Choroid plexus epithelial cell (primary cell): ENCODE measurements at regions not wholly inside any gene's neighbourhood (a gene's known extent, or its start where the extent isn't known, plus 50 kb on each side); places are given as distances from the start of the nearest gene placed in this dataset.

Experiments
- DNase-seq: peaks from one replicate; pipeline ENCODE4 v3.0.0-alpha.2; 2010; ENCODE audit warnings: low read depth
- H3K4me3 ChIP-seq: 2 replicates; pipeline ENCODE4 v1.5.1; 2011; ENCODE audit warnings: low read depth, mild to moderate bottlenecking, control low read depth, low read length, moderate library complexity
- TF ChIP-seq, protein P1 (sequence below): conservative IDR thresholded peaks from 2 replicates; pipeline ENCODE4 v1.5.1; 2011; ENCODE audit warnings: low read depth, mild to moderate bottlenecking, control low read depth, inconsistent platforms, low read length, moderate library complexity

DNA sequence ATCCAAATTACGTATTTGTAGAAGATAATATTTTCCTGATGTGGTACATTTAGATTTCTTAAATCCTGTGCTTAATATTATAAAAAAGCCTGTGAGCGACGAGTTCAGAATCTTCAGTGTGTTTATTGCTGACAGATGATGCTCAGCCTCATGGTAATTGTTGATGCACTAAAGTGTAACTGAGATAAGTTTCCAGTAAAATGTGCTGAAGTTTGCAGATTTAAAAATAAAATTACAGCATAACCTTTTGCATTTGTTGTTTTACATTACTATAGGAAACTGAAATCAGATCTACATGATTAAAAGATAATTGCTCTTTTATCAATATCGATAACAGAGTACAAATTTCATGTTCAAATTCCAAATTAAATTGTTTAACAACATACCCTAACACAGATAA, 307.6 kb downstream of the FIGN start:
- TF ChIP-seq, protein P1, sequence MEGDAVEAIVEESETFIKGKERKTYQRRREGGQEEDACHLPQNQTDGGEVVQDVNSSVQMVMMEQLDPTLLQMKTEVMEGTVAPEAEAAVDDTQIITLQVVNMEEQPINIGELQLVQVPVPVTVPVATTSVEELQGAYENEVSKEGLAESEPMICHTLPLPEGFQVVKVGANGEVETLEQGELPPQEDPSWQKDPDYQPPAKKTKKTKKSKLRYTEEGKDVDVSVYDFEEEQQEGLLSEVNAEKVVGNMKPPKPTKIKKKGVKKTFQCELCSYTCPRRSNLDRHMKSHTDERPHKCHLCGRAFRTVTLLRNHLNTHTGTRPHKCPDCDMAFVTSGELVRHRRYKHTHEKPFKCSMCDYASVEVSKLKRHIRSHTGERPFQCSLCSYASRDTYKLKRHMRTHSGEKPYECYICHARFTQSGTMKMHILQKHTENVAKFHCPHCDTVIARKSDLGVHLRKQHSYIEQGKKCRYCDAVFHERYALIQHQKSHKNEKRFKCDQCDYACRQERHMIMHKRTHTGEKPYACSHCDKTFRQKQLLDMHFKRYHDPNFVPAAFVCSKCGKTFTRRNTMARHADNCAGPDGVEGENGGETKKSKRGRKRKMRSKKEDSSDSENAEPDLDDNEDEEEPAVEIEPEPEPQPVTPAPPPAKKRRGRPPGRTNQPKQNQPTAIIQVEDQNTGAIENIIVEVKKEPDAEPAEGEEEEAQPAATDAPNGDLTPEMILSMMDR, result no peak
- H3K4me3 ChIP-seq, result no peak overlapping the region
- no peak for DNase-seq

DNA sequence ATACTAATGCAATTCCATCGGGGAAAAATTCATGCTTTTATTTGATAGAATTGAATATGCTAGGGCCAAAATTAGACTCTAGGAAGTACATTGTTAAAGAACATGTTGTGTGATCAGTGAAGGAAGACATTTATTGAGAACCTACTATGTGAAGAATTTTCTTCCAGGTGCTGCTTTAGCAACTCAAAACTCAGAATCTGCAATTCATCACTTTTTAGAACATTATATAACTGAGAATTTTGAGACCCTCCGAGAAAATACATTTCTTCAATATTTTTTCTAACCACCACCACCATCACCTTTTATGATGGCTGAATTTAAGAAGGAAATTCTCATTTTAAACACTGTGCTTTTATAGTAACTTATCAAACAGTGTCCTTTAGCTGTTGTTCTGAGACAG, 315.2 kb downstream of the FIGN start:
- TF ChIP-seq, protein P1, result no peak
- DNase-seq, result no peak

DNA sequence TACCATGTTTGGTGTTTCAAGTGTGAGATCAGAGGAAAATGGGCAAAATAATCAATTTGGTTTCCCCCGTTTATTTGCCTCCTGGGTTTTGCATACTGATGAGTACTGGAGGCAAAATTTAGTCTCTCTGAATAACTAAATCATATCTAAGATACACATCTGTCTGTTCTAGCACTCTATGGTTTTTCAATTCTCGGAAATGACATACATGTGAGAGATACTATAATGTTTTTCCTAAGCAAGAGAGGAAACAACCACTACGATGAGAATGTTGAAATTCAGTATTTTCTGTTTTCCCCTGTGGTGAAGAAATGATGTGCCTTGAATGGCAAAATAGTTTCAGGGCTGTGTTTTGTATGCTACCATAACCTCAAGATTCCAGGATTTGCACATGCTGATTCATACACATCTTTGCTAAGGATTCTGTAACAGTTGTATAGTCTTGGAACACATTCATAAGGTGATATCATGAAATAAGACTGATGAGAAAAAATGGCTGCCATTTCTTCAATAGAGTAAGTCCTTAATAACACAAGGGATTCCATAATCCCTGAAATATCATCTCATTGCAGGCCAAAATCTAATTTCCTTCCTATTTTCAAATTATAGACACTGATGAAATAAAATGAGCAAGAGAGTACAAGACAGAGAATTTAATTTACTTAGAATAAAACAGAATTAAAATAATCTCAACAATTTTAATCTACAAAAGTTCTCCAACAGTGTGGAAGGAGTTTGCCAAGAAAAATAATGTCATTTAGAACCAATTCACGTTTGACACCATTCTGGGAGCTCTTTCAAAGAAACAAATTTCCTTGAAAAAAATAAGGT, 316.6 kb downstream of the FIGN start:
- TF ChIP-seq, protein P1, result no peak
- H3K4me3 ChIP-seq, result no peak overlapping the region
- DNase-seq, result peak; percentile 28

More for the DNA sequence above, 315.2 kb downstream of the FIGN start:
- H3K4me3 ChIP-seq, result no peak overlapping the region

DNA sequence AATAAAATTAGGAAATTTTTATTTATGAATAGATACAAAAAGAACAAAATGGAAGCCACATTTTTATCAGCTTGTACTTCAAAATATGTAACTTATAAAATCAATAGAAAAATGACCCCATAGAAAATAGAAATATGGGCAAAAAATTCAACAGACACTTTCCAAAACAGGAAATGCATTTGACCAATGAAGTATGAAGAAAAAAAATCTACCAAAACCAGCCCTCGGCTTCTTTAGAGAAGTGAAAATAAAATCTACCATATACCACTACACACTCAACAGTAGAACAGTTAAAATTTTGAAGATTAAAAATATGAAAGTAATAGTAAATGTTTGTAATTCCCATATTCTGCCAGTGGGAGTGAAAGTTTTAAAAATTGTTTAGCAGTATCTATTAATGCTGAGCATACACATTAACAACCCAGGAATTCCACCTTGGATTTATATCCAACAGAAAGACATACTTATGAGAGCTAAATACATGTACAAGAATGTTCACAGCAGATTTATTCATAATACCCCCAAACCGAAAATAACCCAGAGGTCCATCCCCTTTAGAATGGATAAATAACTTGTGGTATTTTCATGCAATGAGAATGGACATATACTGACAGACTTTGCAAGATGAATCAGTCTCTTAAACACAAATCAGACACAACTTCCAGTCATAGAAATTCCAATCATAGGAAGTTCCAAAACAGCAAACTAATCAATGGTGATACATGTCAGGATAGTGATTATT, 318.0 kb downstream of the FIGN start:
- H3K4me3 ChIP-seq, result no peak overlapping the region
- no peak for DNase-seq
- TF ChIP-seq, protein P1, result no peak

DNA sequence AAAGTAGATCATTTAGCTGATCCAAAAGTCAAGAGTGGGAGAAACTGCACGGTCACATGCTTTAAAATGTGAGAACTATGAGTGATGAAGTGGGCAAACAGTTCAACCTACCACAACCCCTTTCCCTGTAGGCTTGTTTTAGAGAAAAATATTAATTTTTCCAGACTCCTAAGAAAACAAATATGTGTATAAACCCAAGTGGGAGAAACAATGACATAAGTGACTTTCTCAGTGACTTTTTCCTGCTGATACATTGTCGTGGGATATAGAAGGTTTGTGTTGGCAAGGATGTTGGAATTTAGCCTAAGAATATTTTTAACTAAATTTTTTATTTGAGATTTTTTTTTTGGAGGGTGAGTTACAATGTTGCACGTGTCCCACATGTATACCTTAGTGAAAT, 321.7 kb downstream of the FIGN start:
- TF ChIP-seq, protein P1, result no peak
- no peak overlapping the region for H3K4me3 ChIP-seq
- DNase-seq, result no peak

DNA sequence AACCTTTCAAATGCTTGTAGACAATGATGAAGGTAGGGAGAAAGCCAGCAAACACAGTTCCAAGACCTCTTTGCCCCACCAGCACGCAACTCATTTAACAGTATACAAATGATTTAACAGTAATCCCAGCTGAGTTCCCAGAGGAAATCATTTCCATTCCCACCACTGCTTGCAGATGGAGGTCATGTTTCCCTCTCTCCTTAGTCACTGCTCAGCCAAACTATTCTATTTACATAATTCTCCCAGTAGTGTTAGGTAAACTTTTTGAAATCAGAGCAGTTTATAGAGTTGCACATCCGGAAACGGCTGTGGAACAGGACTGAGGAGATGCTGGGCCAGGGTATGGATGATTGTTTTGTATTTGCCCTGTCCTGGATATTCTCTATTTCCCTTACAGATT, 328.5 kb downstream of the FIGN start:
- H3K4me3 ChIP-seq, result no peak overlapping the region
- TF ChIP-seq, protein P1, result no peak
- peak; percentile 41 for DNase-seq
